ENCODE measurements at regions not wholly inside any gene's neighbourhood (a gene's known extent, or its start where the extent isn't known, plus 50 kb on each side); places are given as distances from the start of the nearest gene placed in this dataset.

GRCh38 chr3:148092624-148093347, 604.9 kb upstream of the AGTR1 start:
- TF ChIP-seq FOXM1 (IDR thresholded peaks at IDR 0.05; ENCODE audit: borderline replicate concordance, low read depth), result no peak
- no peak for TF ChIP-seq EGR1 (IDR thresholded peaks at IDR 0.05)
- TF ChIP-seq NFIC (IDR thresholded peaks at IDR 0.05), result no peak
- no peak for TF ChIP-seq CREB1 (IDR thresholded peaks at IDR 0.05; ENCODE audit: low read depth)
- TF ChIP-seq TEAD4 (IDR thresholded peaks at IDR 0.05), result no peak
- no peak for TF ChIP-seq REST (IDR thresholded peaks at IDR 0.05; ENCODE audit: low read depth)
- TF ChIP-seq ZBTB7A (IDR thresholded peaks at IDR 0.05; ENCODE audit: low read depth), result no peak
- no peak for TF ChIP-seq TCF12 (IDR thresholded peaks at IDR 0.05; ENCODE audit: low read depth)
- no peak for TF ChIP-seq YY1 (IDR thresholded peaks at IDR 0.05; ENCODE audit: low read depth)
- no peak for TF ChIP-seq EP300 (IDR thresholded peaks at IDR 0.05; ENCODE audit: borderline replicate concordance)
- TF ChIP-seq TAF1 (IDR thresholded peaks at IDR 0.05; ENCODE audit: low read depth), result no peak
- TF ChIP-seq, protein P1, sequence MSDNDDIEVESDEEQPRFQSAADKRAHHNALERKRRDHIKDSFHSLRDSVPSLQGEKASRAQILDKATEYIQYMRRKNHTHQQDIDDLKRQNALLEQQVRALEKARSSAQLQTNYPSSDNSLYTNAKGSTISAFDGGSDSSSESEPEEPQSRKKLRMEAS (IDR thresholded peaks at IDR 0.05), result no peak
- TF ChIP-seq CEBPB (IDR thresholded peaks at IDR 0.05), result no peak
- TF ChIP-seq RAD21 (IDR thresholded peaks at IDR 0.05; ENCODE audit: low read depth), result no peak
- TF ChIP-seq USF1 (IDR thresholded peaks at IDR 0.05), result no peak

GRCh38 chr3:148093753-148094152, 604.0 kb upstream of the AGTR1 start:
- no peak for TF ChIP-seq NFIC (IDR thresholded peaks at IDR 0.05)
- no peak for TF ChIP-seq CEBPB (IDR thresholded peaks at IDR 0.05)
- TF ChIP-seq EGR1 (IDR thresholded peaks at IDR 0.05), result no peak
- no peak for TF ChIP-seq RAD21 (IDR thresholded peaks at IDR 0.05; ENCODE audit: low read depth)
- no peak for TF ChIP-seq FOXM1 (IDR thresholded peaks at IDR 0.05; ENCODE audit: borderline replicate concordance, low read depth)
- TF ChIP-seq USF1 (IDR thresholded peaks at IDR 0.05), result no peak
- no peak for TF ChIP-seq YY1 (IDR thresholded peaks at IDR 0.05; ENCODE audit: low read depth)

DNA sequence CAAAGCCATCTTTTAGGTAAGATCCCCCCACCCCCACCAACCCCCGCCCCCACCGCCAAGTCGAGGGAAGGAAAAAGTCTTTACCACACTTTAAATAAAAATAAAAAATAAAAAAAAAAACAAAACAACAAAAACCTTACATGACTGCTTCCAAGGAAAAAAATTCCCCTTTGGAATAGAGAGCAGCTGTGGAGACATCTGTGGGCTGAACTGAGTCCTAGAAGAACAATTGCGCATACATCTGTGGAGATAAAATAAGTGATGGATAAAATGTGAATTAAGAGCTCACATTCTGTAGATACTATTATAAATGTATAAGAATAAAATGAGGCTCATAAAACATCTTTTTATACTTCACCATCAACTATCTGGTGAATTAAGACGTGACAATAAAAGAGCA, 601.7 kb upstream of the AGTR1 start:
- no peak for TF ChIP-seq TEAD4 (IDR thresholded peaks at IDR 0.05)
- TF ChIP-seq REST (IDR thresholded peaks at IDR 0.05; ENCODE audit: low read depth), result no peak
- no peak for TF ChIP-seq ZBTB7A (IDR thresholded peaks at IDR 0.05; ENCODE audit: low read depth)
- no peak for TF ChIP-seq RAD21 (IDR thresholded peaks at IDR 0.05; ENCODE audit: low read depth)
- no peak for TF ChIP-seq CEBPB (IDR thresholded peaks at IDR 0.05)

DNA sequence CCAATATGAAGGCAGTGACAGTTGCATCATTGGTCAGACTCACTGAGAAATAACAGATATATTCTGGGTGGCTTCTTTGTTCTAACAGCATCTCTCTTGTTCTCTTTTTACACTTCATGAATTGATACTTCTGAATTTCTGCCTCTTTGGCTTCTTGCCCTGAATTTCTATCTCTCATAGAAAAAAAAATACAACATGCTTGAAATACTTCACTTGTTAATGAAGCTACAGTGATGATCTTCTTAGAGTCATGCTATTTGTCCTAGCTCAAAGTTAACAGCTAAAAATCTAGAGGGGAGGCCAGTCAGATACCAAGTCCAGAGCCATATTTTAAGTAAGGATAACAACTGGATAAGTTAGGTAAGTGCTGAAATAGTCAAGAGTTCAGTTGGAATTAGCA, 597.2 kb upstream of the AGTR1 start:
- TF ChIP-seq REST (IDR thresholded peaks at IDR 0.05; ENCODE audit: low read depth) (no peak), TCF12 (IDR thresholded peaks at IDR 0.05; ENCODE audit: low read depth) (no peak), TEAD4 (IDR thresholded peaks at IDR 0.05) (no peak), CREB1 (IDR thresholded peaks at IDR 0.05; ENCODE audit: low read depth) (no peak), TAF1 (IDR thresholded peaks at IDR 0.05; ENCODE audit: low read depth) (no peak), EGR1 (IDR thresholded peaks at IDR 0.05) (no peak), USF1 (IDR thresholded peaks at IDR 0.05) (no peak), RAD21 (IDR thresholded peaks at IDR 0.05; ENCODE audit: low read depth) (no peak)
- TF ChIP-seq, protein P1 (IDR thresholded peaks at IDR 0.05), result no peak
